ENCODE measurements at regions not wholly inside any gene's neighbourhood (a gene's known extent, or its start where the extent isn't known, plus 50 kb on each side); places are given as distances from the start of the nearest gene placed in this dataset.

GRCh38 chr17:77899498-77899897, 59.0 kb upstream of the TNRC6C start:
- no peak for DNase-seq

- DNase-seq = no peak
Measured at GRCh38 chr17:77901481-77901880, 57.0 kb upstream of the TNRC6C start.

GRCh38 chr17:77905266-77905665, 53.2 kb upstream of the TNRC6C start:
- DNase-seq = no peak

- DNase-seq = no peak
Measured at GRCh38 chr17:77905766-77906165, 52.7 kb upstream of the TNRC6C start.

- DNase-seq = no peak
Measured at GRCh38 chr17:77906377-77906871, 52.1 kb upstream of the TNRC6C start.

- no peak for DNase-seq
Measured at GRCh38 chr17:77907497-77908461, 50.7 kb upstream of the TNRC6C start.

GRCh38 chr17:77908501-77908900, 50.0 kb upstream of the TNRC6C start:
- DNase-seq = no peak

All from bone marrow (tissue), 2 donors.